ES-I3 (cell line): ENCODE measurements at regions not wholly inside any gene's neighbourhood (a gene's known extent, or its start where the extent isn't known, plus 50 kb on each side); places are given as distances from the start of the nearest gene placed in this dataset.

ENCODE experiments used
- H3K36me3 ChIP-seq: 2 replicates; pipeline ENCODE4 v1.6.1; 2013; ENCODE audit warnings: mild to moderate bottlenecking, low read length, control low read depth, moderate library complexity; ENCODE audit not compliant: insufficient read depth
- H3K4me1 ChIP-seq: 2 replicates; pipeline ENCODE4 v1.6.1; 2013; ENCODE audit warnings: mild to moderate bottlenecking, control low read depth, low read length; ENCODE audit not compliant: insufficient read depth
- H3K9ac ChIP-seq: 2 replicates; pipeline ENCODE4 v1.6.1; 2013; ENCODE audit warnings: low read depth, mild to moderate bottlenecking, low read length, moderate library complexity
- H3K9me3 ChIP-seq: 2 replicates; pipeline ENCODE4 v1.6.1; 2013; ENCODE audit warnings: mild to moderate bottlenecking, low read length, moderate library complexity; ENCODE audit not compliant: control insufficient read depth, insufficient read depth

DNA sequence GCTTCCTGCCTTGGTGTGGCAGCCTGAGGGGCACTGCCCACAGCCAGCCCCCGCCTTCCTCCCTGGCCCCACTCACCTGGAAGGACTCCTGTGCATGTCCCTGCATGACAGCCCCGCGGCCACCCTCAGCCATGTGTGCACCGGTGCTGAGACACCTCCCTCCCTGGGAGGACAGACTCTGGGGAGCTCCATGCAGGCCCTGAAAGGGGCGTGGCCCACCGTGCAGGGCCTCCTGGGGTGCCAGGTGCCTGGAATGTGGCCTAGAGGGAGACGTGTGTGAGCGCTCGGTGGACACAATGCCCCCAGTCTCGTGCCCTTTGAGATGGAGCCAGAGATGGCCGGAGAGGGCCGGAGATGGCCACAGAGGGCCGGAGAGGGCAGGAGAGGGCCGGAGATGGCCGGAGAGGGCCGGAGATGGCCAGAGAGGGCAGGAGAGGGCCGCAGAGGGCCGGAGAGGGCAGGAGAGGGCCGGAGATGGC, 59.1 kb upstream of the PPP2R2D start:
- Histone ChIP-seq H3K9ac (no peak overlapping the region), H3K4me1 (no peaks in the 10 kb centered on the region), H3K9me3 (no peaks in the 10 kb centered on the region), H3K36me3 (no peaks in the 10 kb centered on the region)

DNA sequence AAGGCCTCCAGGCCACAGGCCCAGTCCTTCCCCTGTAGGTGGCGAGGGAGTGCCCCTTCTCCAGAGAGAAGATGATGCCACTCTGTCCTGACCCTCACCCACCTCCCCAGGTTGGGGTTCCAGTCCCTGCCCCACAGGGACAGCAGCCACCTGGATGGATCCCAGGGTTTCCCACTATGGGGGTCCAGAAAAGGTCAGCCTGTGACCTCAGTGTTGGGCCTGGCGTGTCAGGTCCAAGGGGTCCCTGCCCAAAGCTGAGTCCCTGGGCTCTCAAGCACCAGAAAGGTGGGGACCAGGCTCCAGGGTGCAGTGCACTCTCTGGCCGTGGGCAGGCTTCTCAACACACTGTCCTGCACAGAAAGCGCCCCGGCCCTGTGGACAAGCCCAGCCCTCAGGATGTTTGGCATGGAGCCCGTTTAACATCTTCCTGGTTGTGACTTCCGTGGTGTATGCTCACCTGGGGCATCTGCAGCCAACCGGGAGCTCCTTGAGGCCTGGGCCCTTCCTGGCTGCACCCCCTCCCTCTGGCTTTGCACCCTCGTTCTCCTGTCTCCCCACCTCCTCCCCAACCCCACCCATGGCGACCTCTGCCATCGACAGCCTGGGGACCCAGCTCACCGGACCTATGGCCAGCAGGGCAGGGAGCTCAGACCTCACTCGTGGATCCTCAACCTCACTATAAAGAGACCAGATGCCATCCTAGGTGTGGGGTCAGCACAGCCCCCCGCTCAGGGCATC, 58.3 kb upstream of the PPP2R2D start:
- H3K9ac ChIP-seq, result no peak overlapping the region
- no peaks in the 10 kb centered on the region for H3K9me3 ChIP-seq
- no peaks in the 10 kb centered on the region for H3K4me1 ChIP-seq
- H3K36me3 ChIP-seq, result no peaks in the 10 kb centered on the region

DNA sequence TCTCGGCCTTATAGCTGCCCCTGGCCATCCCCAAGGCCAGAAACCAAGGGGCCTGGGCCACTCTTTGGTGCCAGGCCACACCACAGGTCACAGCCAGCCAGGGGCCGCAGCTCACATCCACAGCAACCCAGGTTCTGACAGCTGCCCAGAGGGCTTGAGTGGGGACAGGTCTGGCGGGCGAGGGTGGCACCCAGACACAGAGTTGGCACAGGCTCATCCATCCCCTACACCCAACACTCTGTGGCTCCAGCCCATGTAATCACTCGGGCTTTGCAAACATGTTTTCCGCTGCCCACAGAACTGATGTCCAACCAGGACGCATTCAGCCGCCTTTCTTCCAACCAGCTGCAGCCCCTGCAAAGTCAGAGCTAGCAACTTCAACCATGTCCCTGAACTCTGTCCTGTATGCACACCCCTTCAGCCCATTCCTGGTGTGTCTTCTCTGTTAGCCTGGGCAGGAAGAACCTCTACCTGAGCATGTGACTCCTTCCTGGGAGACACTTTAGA, 57.7 kb upstream of the PPP2R2D start:
- H3K9ac ChIP-seq, result no peak overlapping the region

DNA sequence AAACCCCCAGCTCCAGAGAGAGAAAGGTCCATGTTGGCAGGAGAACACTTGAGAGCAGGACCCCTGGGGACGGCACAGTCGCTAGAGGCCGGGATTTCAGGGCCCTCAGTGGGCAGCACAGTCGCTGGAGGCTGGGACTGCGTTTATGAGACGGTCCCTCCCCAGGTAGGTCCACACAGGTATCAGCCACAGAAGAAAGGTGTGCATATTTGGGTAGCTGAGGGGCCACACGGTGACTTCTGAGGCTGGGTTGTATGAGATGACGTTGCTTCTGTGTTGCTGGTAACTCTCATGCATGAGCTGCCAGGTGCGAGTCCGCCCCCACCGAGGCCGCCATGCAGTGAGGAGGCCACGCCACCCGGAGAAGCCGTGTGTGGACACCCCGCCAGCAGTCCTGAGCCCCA, 56.9 kb upstream of the PPP2R2D start:
- no peak overlapping the region for H3K9ac ChIP-seq
- H3K36me3 ChIP-seq, result no peaks in the 10 kb centered on the region
- no peaks in the 10 kb centered on the region for H3K4me1 ChIP-seq
- no peaks in the 10 kb centered on the region for H3K9me3 ChIP-seq

More for the DNA sequence above, 57.7 kb upstream of the PPP2R2D start:
- Histone ChIP-seq H3K9me3 (no peaks in the 10 kb centered on the region), H3K4me1 (no peaks in the 10 kb centered on the region), H3K36me3 (no peaks in the 10 kb centered on the region)

DNA sequence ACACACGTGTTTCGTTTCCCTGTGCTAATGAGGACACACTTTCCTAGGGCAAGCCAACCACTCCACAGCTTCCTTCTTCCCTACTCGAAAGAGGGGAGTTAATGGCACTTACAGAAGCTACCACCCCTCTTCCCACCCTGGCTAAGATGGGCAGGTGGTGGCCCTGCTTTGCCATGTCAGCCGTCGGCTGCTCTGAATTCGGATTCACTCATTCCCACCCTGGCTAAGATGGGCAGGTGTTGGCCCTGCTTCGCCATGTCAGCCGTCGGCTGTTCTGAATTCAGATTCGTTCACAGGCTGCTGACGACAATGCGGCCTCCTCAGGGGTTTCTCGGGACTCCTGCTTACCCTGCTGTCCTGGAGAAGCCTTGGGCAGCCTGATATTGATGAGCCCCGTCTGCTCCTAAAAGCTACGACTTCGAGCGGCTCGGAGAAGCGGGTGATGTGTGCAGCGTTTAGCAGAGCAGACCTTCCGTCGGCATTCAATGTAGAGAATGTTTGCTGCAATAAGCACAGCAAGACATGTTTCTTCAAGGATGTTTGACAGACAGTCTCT, 56.2 kb upstream of the PPP2R2D start:
- H3K4me1 ChIP-seq, result no peaks in the 10 kb centered on the region
- H3K9ac ChIP-seq, result no peak overlapping the region
- H3K36me3 ChIP-seq, result no peaks in the 10 kb centered on the region
- H3K9me3 ChIP-seq, result no peaks in the 10 kb centered on the region

DNA sequence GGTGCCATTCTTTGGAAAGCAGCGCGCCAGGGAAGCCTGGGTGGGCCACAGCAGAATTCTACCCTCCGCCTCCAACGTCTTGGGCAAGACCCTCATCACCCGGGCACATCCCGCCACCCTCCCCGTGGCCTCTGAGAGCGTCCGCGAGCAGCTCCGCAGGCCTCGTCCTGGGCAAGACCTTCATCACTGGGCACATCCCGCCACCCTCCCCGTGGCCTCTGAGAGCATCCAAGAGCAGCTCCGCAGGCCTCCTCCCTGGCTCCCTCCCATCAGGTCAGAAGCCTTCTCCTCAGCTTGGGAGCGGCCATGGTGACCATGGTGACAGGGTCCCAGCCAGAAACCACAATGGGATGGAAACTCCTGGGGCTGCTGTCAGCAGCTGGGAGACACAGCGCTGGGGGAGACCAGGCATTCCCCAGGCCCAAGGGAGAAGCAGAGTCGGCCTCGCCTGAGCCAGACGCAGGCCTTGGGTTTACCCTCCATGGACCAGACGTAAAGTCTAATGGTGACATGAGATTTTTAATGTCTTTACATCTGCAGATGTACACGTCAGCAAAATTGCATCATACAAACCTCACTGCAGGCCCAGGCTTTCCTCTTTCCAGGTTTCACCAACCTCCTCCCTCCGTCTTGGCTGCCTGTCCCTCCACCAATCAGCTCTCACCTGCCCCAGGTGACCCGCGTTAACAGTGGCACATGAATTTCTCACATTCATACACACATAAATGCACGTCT, 55.1 kb upstream of the PPP2R2D start:
- Histone ChIP-seq H3K36me3 (no peaks in the 10 kb centered on the region), H3K9me3 (no peaks in the 10 kb centered on the region), H3K4me1 (no peaks in the 10 kb centered on the region), H3K9ac (no peak overlapping the region)

DNA sequence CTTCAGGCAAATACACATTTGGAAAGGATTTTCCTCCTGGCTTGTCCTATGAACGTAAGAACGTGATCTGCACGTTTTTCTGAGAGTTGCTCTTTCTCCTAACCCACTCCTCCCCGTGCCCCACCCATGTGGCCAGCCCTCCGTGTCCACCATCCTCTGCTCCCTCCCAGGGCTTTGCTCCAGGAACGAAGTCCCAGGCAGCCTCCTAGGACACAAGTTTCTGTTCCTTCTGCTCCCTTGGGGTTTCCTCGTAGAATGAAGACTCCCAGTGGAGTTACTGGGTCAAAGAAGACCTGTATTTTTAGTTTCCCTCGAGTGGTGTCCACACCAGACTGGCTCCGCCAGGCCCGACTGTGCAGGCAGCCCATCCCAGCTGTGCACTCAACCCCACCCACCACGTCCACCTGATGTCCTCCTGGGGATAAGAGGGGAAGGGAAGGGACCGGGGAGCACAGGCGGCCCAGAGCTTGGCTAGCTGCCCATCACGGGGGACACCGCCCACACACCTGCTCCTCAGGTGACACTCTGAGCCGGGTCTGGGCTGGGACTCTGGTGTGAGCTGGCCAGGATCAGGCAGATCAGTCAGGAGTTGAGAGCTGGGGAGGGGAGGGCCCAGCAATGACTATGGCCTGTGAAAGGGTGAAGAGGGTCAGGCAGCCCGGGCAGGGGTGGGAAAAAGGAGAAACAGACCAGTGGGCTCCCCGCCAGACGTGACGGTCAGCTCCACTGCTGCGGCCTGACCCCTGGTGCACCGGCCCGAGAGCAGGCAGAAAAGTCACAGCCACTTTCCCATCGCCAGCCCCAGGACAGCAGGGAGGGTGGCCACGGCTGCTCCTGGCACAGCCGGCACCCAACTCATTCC, 54.3 kb upstream of the PPP2R2D start:
- no peak overlapping the region for H3K9ac ChIP-seq
- H3K9me3 ChIP-seq, result no peaks in the 10 kb centered on the region
- H3K4me1 ChIP-seq, result no peaks in the 10 kb centered on the region

DNA sequence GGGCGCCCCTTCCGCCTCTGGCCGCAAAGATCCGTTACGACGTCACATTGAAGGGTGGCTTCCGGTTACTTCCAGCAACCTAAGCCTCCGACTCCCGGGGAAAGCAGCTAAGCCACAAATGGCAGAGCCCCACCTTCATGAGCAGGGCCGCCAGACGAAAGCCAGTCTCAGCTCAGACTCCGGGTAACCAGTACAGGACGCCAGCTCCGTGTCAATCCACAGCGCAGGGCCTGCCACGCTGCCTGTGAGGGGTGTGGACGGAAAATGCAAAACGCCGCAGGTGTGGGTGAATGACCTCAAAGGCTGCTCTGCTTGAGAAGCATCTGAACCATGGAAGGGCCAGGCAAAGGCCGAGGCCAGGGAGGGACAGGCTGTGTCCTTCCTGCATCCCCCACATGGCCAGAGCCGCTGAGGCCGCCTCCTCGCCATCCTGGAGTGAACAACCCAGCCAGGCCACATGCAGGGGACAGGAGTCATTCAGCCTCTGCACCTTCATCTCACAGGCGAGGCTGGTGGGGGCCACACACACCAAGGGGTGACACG, 53.5 kb upstream of the PPP2R2D start:
- Histone ChIP-seq H3K9me3 (no peaks in the 10 kb centered on the region), H3K4me1 (no peaks in the 10 kb centered on the region), H3K9ac (no peak overlapping the region), H3K36me3 (no peaks in the 10 kb centered on the region)

More for the DNA sequence above, 54.3 kb upstream of the PPP2R2D start:
- no peaks in the 10 kb centered on the region for H3K36me3 ChIP-seq

DNA sequence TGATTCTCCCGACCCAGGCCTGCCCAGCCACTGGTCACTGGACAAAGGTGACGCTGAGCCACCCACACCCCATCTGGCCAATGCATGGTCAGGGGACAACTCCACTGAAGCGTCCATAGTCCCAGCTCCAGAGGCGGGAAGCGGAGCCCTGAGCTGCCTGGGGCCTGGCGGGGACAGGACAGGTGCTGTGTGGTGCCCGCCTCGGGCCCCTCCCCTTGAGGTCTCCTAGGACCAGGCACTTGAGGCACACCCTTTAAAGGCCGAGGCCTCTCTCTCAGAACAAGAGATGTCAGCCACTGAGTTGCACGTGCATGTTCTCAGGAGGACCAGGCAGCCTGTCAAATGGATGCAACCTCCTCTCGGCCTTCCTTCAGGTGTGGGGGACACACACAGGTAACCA, 52.5 kb upstream of the PPP2R2D start:
- H3K36me3 ChIP-seq, result no peaks in the 10 kb centered on the region
- no peaks in the 10 kb centered on the region for H3K4me1 ChIP-seq
- H3K9ac ChIP-seq, result no peak overlapping the region
- H3K9me3 ChIP-seq, result no peaks in the 10 kb centered on the region

DNA sequence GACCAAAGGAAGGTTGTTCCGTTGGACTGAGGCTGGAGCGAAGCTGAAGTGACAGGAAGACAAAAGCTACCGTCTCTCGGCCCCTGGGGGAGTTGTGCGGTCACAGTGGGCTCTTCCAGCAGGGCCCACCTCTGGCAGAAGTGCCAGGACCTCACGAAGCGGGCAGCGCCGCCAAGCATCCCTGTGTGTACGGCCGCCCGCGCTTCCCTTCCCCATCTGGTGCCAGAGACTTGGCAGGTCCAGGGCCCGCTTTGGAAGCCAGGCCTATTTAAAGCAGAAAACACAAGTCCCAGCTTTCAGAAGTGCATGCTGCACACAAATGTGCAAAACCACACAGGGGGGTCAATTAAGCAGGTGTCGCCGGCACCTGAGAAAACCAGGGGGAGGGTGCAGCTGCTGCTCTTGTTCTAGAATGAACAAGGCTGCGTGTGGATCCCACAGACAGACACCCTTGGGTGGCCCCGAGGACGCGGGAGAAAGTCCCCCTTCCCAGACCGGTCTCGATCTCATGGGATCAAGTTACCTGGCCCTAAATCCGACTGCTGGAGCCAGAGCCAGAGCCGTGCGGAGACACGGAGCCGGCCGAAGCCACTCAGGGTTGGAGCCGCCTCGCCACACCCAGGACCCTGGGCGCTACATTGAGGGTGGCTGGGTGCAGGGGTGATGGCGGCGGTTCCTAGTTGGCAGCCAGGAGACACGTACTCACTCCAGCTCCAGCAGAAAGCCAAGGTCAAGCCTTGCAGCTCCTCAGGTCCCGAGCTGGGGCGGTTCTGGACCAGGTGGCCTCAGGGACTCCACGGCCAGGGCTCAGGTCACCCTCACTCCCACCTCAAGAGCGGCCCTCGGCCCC, 51.8 kb upstream of the PPP2R2D start:
- no peak overlapping the region for H3K9ac ChIP-seq
- H3K36me3 ChIP-seq, result no peaks in the 10 kb centered on the region
- H3K4me1 ChIP-seq, result no peaks in the 10 kb centered on the region
- H3K9me3 ChIP-seq, result no peaks in the 10 kb centered on the region

DNA sequence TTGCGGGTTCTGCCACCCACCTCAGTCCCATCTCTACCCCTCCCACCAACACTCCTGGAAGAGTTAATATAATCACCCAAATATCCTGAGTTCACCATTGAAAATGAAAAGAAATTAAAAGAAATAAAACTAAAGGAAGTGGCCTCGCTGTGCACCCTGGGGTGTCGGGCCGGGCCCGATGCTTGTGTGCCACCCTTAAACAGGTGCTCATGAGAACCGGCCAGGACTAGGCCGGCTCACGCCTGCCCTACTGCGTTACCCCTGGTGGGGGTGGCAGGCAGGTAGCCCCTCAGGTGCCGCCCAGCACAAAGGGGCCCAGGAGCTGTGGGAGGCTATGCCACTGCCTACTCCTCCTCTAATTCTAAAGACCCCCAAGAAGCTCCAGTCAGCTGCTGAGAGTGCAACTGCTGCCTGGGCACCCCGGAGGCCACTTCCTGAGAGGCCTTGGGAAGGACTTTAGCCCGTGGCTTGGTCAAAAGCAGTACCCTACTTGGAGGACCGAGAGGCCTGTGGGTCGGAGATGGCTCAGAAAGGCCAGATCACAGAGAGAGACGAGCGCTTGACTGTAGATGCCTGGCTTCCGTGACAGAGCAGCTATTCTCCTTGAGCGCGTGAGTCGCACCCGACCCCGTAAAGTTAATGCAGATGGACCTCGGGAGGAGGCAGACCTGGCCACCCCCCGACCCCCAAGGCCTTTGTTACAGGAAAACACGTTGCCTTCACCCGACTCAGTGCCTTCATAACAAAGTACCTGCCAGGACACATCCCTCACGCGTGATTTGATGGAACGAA, 51.0 kb upstream of the PPP2R2D start:
- no peaks in the 10 kb centered on the region for H3K9me3 ChIP-seq
- no peaks in the 10 kb centered on the region for H3K4me1 ChIP-seq
- H3K36me3 ChIP-seq, result no peaks in the 10 kb centered on the region
- no peak overlapping the region for H3K9ac ChIP-seq

DNA sequence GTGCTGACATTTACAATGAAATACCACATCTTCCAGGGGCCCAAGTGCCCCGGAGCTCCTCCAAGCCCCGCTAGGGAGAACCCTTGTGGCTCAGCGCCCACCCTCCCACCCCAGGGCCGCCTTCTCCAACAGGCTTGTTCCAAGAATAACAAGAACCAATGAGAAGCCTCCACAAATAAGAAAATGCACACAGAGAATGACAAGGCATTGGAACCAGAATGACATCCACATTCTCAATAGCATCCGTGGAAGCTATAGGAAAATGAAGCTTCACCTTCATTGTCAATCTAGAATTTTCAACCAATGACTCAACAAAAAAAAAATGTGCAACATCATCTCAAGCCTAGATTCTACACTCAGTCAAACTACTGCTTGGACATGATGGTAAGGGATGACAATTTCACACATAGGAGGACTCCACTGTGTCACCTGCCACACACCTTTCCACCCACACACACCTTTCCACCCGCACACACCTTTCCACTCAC, 50.4 kb upstream of the PPP2R2D start:
- no peak overlapping the region for H3K9ac ChIP-seq
- no peaks in the 10 kb centered on the region for H3K4me1 ChIP-seq
- no peaks in the 10 kb centered on the region for H3K9me3 ChIP-seq
- H3K36me3 ChIP-seq, result no peaks in the 10 kb centered on the region
